NCI-H82 (cell line): ENCODE measurements at regions not wholly inside any gene's neighbourhood (a gene's known extent, or its start where the extent isn't known, plus 50 kb on each side); places are given as distances from the start of the nearest gene placed in this dataset.
"Not testable (repeated sequence)": the region's sequence is repeated elsewhere in the genome, so short reads cannot be mapped to it uniquely, and the experiment has no call there.

Experiments used
- DNase-seq: peaks from one replicate; lab custom pipeline; 2025; lab: John Stamatoyannopoulos, UW

DNA sequence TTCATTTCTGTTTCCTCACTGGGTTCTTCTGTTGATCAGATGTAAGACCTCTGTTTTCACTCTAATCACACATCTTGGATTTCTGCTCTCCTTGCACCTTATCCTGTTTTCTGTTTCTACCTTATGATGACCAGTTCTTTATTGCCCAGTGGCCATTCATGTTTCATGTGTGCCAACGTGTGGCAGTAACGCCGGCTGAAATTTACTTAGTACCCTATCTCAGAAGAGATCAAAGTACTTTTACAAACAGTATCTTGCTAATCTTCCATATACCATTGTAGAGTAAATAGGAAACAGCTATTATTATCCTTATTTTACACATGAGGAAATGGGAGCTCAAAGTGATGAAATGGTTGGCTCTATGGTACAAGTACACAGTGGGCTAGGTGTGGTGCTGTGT, 74.0 kb downstream of the GATA3 start:
- DNase-seq, result no peak

DNA sequence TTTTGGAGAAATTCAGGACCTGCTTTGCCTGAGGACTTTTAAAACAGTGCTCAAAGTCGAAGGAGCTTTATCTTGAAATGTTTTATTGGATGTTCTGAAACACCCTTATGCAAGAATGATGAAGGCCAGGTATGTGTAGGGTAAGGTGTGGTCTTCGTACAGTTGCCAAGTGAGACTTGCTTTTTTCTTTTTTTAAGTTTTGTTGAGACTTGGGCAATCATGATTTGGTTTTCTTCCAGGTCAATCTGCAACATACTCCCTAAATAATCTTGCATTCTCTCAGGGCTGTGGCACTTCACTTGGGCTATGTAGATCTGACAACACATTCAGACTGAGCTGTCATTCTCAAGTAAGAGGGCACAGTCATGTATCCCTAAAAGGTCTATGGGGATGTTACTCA, 75.0 kb downstream of the GATA3 start:
- no peak for DNase-seq

DNA sequence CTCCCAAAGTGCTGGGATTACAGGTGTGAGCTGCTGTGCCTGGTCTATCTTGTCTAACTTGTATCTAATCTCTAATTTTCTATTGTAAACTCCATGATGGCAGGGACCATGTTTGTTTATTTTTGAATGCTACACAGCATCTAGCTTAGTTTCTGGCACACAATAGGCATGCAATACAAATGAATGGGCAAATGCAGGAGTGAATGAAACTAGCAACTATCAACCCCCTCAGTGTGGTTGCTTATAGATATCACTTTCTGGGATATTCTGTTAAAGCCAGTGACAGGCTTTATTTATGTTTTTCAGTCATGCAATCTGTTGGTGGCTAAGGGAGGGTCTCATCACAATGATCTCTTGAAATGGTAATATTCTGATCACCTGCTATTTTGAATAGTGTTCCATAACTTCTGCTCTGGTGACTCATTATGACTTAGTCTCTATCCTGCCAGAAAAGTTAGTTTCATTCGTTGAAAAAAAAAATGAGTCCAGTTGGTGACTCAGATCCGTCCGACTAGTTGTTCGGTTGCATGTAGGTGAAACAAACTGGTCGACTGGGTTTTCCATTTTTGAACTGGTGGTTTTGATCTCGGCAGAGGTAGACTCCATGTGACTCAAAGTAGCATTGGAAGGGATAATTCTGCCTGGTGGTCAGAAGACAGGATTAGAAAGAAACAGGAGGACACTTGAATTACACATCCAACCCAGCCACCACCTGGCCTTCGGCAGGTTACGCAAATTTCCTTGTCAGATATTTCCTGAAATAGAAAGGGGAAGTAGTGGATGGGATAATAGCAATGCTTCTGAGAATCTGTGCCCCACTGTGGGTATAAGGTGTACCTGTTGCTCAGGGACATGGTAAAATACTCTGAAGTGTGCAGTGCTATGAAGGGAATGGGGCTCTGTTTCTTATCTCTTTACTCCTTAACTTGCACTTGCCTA, 76.8 kb downstream of the GATA3 start:
- DNase-seq, result no peak

DNA sequence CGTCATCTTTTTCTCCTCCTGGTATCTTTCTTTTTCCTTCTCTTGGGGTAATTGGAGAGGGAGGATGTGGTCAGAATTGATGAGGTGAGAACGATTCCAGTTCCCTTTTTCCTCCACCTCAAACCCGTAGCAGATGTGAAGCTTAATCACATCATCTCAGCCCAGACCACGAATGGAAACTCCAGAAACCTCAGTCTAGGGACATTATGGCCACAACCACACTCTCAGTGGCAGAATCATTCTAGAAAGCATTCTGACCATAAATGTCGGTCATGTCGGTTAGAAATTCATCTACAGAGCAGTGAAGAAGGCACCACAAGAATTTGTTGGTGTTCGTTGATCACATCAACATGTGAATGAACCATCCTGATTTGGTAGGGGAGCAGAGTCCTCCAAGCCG, 78.7 kb downstream of the GATA3 start:
- no peak for DNase-seq

DNA sequence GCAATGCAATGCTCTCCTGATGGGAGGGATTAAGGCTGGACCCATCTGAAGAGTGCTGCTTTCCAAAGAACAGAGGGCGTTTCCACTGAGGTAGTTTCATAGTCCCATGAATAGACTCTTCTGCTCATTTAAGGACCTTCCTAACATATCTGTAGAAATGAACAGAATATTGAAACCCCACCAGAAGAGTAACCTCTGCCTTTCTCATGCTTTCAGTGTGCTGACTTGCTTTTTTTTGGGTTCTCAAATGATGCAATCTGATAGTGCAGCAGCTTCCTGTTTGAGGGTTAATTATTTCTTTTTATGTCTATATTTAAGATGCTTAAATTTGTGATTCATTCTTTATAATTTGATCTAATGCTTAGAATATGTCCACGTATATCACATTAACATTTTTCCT, 82.2 kb downstream of the GATA3 start:
- DNase-seq, result no peak

DNA sequence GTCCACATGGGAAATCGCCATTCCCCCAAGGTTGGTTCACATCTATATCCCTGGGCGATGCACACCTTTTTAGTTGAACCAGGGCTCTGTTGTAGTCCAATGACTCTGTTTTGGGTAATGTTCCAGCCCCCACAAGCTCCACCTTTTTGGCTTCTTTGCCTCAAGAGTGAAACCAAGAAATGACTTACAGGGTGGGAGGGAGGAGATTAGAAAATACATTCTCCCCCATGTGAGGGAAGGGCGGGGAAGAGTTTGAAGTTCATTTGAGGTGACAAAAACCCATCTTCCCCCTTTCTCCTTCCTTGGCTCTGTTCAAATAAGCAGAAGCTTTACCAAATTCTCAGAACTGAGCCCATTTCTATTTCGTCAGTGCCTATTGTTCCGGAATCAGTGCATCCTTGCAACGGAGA, 82.8 kb downstream of the GATA3 start:
- no peak for DNase-seq

DNA sequence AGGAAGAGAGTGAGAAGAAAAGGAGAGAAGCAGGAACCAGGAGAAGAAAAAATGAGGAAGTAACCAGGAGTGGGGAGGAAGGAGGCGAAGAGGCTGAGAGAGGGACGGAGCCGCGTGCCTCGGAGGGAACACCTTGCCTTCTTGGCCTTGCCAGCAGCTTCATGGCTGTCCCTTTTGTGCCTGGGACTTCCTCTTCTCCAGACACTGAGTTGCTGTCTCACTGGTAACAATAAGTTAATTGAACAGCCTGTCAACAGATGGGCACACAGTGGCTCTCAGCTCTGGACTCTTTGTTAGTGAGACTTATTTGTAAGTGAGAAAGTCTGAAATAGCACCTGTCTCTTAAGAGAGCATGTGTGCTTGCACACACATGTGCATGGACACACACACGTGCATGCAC, 83.2 kb downstream of the GATA3 start:
- no peak for DNase-seq

DNA sequence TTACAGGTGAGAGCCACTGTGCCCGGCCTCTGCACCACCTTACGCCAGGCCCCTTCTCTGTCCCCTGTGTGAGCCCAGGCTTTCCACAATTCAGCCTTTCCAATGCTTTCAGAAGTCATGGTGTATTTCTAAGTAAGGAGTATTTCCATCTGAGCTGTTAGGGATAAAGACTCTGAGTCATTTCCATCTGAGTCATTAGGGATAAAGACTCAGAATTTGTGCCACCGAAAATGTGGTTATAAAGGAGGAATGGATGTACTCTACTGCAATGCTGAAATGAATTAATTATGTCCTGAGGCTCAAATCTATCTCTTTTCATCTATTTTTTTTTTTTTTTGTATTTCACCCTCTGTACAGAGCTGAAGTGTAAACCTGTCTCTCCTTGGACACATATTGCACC, 84.0 kb downstream of the GATA3 start:
- DNase-seq, result no peak

DNA sequence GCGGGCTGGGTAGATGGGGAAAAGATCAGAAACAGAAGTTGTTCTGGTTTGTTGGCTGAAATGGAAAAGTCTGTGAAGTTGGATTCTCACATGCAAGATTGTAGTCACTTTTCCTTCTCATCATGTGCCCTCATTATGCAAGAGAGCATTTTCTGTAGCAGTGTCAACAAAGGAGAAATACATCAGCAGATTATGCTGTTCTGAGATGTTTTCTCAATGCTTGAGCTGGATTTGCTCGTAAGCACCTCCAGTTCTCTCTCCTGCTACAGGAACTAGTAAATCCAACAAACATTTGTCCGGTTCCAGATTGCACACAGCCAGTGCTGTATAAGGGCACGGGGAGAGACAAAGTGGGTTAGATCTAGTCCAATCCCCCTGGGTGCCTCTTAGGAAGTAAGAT, 90.0 kb downstream of the GATA3 start:
- DNase-seq, result no peak

DNA sequence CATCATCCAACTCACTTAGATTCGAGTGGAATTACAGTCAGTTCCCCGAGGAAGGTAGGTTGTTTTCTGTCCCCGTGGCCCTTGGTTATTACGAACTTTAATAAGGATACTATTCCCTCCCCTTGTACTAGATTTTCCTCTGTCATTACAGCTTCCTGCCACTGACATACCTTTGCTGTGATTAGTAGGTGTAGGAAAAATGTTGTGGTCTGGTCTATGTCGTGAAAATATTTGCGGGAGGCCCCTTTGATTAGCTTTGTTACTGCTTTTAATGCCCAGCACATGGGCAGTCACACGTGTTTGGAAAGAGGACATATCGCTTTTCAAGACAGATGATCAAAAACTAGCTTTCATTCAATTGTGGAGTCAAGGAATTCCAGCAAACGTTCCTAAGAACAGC, 92.2 kb downstream of the GATA3 start:
- no peak for DNase-seq

DNA sequence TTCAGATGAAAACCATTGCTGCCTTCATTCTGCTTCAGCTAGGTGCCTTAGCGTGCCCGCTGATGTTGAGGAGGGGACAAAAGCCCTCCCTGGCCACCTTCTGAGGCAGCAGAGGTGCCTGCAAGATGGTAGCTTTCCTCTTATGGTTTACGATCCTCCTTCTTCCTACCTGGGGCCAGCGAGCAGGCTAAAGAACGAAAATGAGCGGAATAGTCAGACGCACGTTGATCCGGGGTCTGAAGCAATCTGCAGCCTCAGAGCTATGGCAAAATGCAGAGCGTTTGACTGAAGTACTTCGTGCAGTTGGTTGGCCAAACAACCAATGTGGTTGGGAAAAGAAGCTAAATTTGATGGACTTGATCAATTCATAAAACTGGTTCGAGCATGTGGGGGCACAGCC, 95.5 kb downstream of the GATA3 start:
- DNase-seq, result no peak

DNA sequence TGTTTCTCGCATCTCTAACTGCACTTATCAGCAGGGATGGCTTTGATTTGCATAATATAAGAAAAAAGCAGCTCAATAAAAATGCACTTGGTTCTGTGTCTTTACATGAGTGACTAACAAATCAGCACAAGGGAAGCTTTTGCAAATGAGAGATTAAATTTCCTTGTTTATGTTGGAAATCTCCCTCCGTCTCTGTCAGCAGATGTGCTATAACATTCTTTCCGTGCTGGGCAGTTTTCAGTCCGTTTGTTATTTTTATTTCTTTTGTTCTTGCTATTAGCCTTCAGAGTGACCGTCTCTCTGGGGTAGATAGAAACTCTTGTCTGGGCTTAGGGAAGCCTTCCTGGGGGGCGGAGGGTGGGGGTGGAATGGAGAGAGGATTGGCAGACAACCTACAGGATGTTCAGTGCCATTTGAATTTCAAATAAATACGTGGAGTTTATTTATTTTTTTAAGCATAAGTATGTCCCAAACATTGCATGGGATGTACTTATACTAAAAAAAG, 96.0 kb downstream of the GATA3 start:
- no peak for DNase-seq

DNA sequence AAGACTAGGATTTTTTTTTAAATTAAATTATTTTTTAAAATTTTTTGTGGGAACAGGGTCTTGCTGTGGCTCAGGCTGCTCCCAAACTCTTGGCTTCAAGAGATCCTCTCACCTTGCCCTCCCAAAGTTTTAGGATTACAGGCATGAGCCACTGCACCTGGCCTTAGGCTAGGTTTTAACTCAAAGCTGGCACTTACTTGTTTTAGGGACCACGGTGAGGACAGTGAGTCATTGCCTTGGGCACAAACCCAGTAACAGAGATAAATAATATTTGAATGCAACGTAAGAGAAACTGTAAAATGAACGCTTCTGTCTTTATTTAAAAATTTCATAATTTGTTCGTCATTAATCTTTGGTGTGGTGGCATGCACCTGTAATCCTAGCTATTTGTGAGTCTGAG, 96.6 kb downstream of the GATA3 start:
- no peak for DNase-seq

DNA sequence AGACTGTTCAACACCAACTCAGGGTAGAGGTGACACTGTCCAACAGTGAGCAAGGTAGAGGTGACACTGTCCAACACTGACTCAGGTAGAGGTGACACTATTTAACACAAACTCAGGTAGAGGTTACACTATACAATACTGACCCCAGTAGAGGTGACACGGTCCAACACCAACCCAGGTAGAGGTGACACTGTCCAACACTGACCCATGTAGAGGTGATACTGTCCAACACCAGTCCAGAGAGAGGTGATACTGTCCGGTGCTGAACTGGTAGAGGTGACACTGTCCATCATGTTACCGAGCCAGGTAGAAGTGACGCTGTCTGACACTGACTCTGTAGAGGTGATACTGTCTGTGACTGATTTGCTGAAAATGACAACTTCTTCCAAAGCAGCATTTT, 102.4 kb downstream of the GATA3 start:
- no peak for DNase-seq

DNA sequence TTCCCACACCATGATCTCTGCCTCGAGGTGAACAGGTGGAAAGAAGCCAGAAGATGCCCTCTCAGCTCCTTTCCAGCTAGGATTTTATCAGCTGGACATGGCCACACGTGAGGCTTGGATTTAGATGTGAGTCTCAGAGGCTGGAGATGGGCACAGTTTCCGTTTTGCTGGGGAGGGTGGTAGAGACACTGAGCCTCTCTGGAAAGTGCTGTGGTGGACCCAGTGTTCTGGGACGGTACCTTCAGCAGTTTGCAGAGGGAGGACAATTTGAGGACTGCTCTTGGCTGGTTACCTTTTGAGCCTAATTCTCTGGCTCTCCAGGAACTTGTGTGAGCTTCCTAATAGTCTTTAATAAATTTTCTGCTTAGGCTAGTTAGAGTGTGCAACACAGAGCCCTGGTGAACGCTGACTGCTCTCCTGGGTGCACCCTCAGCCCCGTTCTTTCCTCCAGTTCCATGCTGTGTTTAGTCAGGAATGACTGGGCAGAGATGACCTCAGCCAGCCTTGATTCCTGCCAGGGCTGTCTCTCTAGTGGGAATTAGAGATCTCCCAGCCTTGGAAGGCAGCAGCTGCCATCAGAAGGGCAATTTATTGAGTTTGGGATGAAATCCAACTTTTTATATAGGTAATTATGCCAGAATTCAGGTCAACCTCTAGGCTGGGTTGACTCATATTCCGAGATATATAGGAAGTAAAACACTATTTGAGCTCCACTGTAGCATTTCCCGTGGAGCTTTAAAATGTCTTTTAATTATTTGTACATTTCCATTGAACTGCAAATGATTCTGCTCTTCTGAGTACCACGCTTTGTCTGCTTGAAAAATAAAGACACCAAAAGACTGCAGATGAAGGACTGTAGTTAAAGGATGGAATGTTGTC, 103.9 kb downstream of the GATA3 start:
- no peak for DNase-seq

DNA sequence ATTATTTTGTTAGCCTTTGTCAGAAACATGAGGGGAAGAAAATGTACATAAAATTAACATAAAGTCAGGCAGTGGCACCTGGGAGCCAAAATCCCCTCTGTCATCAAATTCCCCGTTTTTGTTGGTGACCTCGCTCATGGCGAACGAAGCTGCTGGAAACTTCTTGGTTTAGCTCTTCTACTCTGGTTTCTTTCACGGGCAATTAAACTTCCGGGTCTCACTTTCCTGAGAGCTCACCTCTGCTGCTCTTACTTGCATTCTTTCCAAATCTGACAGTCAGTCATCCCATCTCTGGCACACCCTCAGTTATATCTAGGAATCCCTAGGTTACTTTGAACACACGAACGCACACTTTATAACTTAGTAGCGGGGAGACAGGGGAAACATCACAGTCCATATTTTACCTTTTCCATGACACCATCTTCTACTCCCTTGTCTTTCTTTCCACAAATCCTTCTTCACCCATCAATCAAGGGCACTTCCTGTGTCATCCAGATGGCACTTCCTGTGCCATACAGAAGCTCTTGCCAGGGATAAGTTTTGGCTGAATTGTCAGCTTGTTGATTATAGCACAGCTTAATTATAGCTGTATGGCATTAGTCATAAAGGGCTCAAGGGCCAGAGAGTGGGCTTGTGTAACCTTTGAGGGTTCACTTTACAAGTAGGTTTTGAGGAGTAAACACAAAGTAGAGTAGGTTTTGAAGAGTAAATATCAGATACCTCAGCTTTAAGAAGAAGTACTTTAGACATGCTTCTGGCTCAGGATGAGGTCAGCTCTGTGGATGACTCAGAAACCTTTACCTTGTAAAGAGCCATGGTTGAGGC, 105.1 kb downstream of the GATA3 start:
- DNase-seq, result no peak

DNA sequence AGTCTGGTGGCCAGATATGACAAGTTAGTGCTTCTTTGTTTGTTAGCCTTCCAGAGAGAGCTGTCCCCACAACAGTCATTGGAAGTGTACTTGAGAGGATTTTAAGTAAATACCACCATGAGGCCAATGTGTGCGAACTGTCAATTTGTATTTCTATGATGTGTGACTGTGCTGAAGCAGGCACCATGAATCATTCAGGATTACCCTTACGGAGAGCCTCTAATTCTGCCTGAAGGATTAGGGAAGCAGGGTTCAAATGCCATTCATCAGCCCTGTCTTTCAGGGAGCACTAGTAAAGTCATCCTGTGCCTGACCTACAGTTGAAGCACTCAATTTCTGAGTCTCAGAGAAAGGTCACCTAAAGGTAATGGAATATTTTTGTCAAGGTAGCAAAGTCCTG, 109.3 kb downstream of the GATA3 start:
- DNase-seq, result no peak

DNA sequence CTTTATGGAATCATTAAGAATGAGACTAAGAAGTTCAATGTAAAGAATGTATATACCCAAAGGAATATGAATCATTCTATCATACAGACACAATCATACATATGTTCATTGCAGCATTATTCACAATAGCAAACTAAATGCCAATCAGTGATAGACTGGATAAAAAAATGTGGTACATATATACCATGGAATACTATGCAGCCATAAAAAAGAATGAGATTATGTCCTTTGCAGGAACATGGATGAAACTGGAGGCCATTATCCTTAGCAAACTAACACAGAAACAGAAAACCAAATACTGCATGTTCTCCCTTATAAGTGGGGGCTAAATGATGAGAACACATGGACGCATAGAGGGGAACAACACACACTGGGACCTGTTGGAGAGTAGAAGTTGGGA, 110.2 kb downstream of the GATA3 start:
- DNase-seq, result not testable (repeated sequence)

DNA sequence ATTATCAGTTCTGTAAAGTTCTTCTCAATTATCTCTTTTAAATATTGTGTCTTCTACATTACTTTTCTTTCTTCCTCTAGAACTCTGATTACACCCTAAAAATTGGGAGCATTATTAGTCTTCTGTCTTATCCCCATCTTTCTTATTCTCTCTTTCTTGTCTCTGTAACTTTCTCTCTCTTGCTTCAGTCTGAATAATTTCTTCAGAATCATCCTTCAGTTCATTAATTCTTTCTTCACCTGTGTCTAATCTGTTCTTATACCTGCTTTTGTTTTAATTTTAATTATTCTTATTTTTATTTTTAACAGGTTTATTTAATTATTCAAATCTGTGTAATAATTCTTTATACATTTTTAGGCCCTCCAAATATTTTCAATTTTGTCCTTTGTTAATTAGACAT, 114.3 kb downstream of the GATA3 start:
- DNase-seq, result no peak

DNA sequence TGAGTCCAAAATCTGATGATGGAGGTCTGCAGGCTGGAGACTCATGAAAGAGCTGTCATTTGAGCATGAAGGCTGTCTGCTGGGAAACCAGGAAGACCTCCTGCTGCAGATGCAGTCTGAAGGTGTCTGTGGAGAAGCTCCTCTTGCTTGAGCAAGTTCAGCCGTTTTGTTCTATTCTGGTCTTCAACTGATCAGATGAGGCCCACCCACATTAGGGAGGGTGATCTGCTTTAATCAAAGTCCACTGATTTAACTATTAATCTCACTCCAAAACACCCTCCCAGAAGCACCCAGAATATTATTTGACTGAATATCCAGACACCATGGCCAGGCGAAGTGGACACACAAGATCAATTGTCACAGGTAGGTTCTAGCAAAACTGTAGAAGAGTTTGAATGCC, 116.5 kb downstream of the GATA3 start:
- no peak for DNase-seq

DNA sequence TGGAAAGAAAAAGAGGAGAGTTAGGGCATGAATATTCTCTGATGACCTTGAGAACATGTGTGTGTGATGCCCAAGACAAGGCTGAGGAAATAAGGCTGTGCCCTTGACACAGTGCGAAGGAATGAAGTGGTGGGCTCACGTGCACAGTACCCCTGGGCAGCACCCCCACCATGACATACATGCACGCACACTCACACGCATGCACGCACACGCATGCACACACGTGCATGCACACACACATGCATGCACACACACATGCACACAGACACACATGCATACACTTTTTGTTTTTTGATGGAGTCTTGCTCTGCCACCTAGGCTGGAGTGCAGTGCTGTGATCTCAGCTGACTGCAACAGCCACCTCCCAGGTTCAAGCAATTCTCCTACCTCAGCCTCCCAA, 118.1 kb downstream of the GATA3 start:
- DNase-seq, result no peak

DNA sequence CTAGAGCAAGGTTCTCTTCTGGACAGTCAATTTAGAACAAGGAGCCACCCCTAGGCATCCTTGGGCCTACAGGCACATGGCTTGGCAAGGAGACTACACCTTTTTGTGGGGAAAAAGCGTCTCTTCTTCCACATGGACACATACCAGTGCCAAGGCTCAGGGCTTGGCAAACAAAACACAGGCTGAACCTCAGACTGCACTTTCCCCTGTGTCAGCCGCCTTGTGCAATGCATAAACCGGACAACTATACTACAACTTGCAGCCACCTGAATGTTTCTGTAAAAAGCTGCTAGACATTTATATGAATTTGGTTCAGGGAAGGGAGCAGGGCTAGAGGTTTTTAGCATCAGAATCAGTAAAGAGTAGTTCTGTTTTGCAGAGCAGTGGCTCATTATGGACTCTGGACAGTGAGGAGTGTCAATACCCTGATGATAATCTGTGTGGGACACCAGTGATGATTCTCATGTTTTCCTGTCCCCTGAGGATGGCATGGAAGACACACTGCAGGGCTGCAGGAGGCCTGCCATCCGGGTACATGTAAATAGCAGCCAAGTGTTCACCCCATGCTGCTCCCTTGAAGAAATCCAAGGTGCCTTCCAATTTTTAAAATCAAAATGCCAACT, 118.9 kb downstream of the GATA3 start:
- no peak for DNase-seq
